K562 (cell line): ENCODE measurements at regions not wholly inside any gene's neighbourhood (a gene's known extent, or its start where the extent isn't known, plus 50 kb on each side); places are given as distances from the start of the nearest gene placed in this dataset.

Experiments
- ATAC-seq: fragments of 200-7000 bp; cut with Tn5 transposase; 3 replicates; pipeline ENCODE4 v1.9.1; 2020; ENCODE audit warnings: moderate library complexity
- BruUV-seq: library from RNA; stranded (reverse); fragments of 400-500 nt; replicated peaks from 2 replicates; lab custom pipeline; 2021; lab: Mats Ljungman, UMichigan
- CTCF ChIA-PET: fragments of 300-600 bp; formaldehyde crosslinking; extraction: SDS; loops from one replicate; lab custom pipeline; 2021; ENCODE audit warnings: low intra/inter-chr PET ratio; lab: Yijun Ruan, JAX
- POLR2A ChIA-PET: fragments of 300-600, 350-650 bp; sonication (Branson Sonifier 250); formaldehyde crosslinking; extraction: SDS; loops from one replicate; lab custom pipeline; 2021; ENCODE audit warnings: antibody characterized with exemption, inconsistent platforms; lab: Yijun Ruan, JAX
- DNase-seq, 4 experiments: peaks; one replicate each; pipeline versions ENCODE4 v3.0.0 to v3.0.0-alpha.2; 2011 to 2018; ENCODE audit warnings: low spot score in 3 of 4, mixed read lengths in 3 of 4; ENCODE audit errors: extremely low read depth in 1 of 4
- FAIRE-seq: peaks from 2 replicates; lab custom pipeline; 2011; peaks lifted over from hg19 to GRCh38; lab: Jason Lieb, UNC
- H2AFZ ChIP-seq: 2 replicates; pipeline ENCODE4 v1.6.0; 2011; ENCODE audit warnings: low read depth, low read length, control low read depth, inconsistent platforms
- H3K27ac ChIP-seq: fragments of 200-600 bp; 3 replicates; pipeline ENCODE4 v1.8.0; 2011; ENCODE audit warnings: low read depth, mild to moderate bottlenecking, control low read depth, inconsistent platforms, low read length, moderate library complexity, mixed read lengths; ENCODE audit errors: extremely low read depth
- H3K27me3 ChIP-seq, 2 experiments: fragments of 300-600 bp in 1 of 2; 2 replicates in 1 of 2; 3 replicates in 1 of 2; pipeline versions ENCODE4 v1.6.0 to v1.8.0; 2011; ENCODE audit warnings: inconsistent platforms in 2 of 2, low read length in 2 of 2, mild to moderate bottlenecking in 1 of 2, mixed read lengths in 1 of 2, moderate library complexity in 1 of 2; ENCODE audit not compliant: control insufficient read depth in 2 of 2, insufficient read depth in 2 of 2
- H3K36me3 ChIP-seq: fragments of 300-600 bp; 3 replicates; pipeline ENCODE4 v1.8.0; 2011; ENCODE audit warnings: mild to moderate bottlenecking, low read length, inconsistent platforms; ENCODE audit not compliant: control insufficient read depth, insufficient read depth
- H3K4me1 ChIP-seq, 2 experiments: fragments of 200-600 bp in 1 of 2; replicated peaks in 1 of 2; 2 replicates in 1 of 2; 3 replicates in 1 of 2; pipeline versions ENCODE4 v1.5.1 to v1.8.0; 2011; ENCODE audit warnings: inconsistent platforms in 2 of 2, low read length in 2 of 2, mild to moderate bottlenecking in 1 of 2, mixed read lengths in 1 of 2, moderate library complexity in 1 of 2; ENCODE audit not compliant: control insufficient read depth in 2 of 2, insufficient read depth in 2 of 2
- H3K4me2 ChIP-seq: 2 replicates; pipeline ENCODE4 v1.6.1; 2011; ENCODE audit warnings: low read length, control low read depth, inconsistent platforms, mixed read lengths; ENCODE audit not compliant: insufficient read depth
- H3K4me3 ChIP-seq: fragments of 200-600 bp; sonication (generic), shearing (Covaris generic); 2 replicates; pipeline ENCODE4 v1.5.1; 2016; ENCODE audit warnings: control low read depth, inconsistent platforms
- H3K79me2 ChIP-seq: fragments of 200-600 bp; 3 replicates; pipeline ENCODE4 v1.8.0; 2011; ENCODE audit warnings: low read length, inconsistent platforms; ENCODE audit not compliant: control insufficient read depth, insufficient read depth
- H3K9ac ChIP-seq, 2 experiments: 2 replicates each; pipeline versions ENCODE4 v1.6.0 to v1.6.1; 2011; ENCODE audit warnings: low read depth in 2 of 2, low read length in 2 of 2, control low read depth in 1 of 2, inconsistent platforms in 1 of 2, mild to moderate bottlenecking in 1 of 2, mixed read lengths in 1 of 2; ENCODE audit not compliant: insufficient read depth in 1 of 2
- H3K9me1 ChIP-seq: one replicate; pipeline ENCODE4 v1.6.0; 2011; ENCODE audit warnings: inconsistent platforms, mild to moderate bottlenecking, low read length, moderate library complexity; ENCODE audit not compliant: control insufficient read depth, insufficient read depth
- H3K9me3 ChIP-seq: replicated peaks from 2 replicates; pipeline ENCODE4 v1.5.1; 2011; ENCODE audit warnings: low read depth, low read length, inconsistent platforms; ENCODE audit not compliant: control insufficient read depth, insufficient read depth
- H4K20me1 ChIP-seq: replicated peaks from 2 replicates; pipeline ENCODE4 v1.6.1; 2011; ENCODE audit warnings: low read length, inconsistent platforms, mixed read lengths; ENCODE audit not compliant: control insufficient read depth, insufficient read depth
- BRF1 ChIP-seq: IDR thresholded peaks from 3 replicates; pipeline ENCODE4 v1.6.1; 2011; ENCODE audit warnings: borderline replicate concordance, mild to moderate bottlenecking; ENCODE audit not compliant: insufficient read length; ENCODE audit errors: extremely low read depth
- HMBOX1 ChIP-seq: sonication (generic); IDR thresholded peaks from 2 replicates; pipeline ENCODE4 v1.6.1; 2016
- NFYB ChIP-seq: IDR thresholded peaks from 2 replicates; pipeline ENCODE4 v1.6.1; 2011; ENCODE audit warnings: mild to moderate bottlenecking, moderate library complexity; ENCODE audit not compliant: insufficient read length; ENCODE audit errors: extremely low read depth
- POLR2AphosphoS2 ChIP-seq: IDR thresholded peaks from 2 replicates; pipeline ENCODE4 v1.6.1; 2012; ENCODE audit warnings: low read length, improper control_type of control experiment
- WGBS: fragments of 100-300 bp; shearing (Covaris generic); methylation state at CpG from one replicate; pipeline ENCODE4 v1.1.6; 2016; ENCODE audit warnings: low coverage, mixed read lengths; ENCODE audit not compliant: insufficient coverage; ENCODE audit errors: missing lambda C conversion rate; 5-methylcytosine and 5-hydroxymethylcytosine counted together
- in situ Hi-C: fragments of 300-500 bp; cut with MboI; formaldehyde crosslinking; loops from 4 replicates; pipeline ENCODE4 v1.15.0; 2018; ENCODE audit warnings: inconsistent platforms, mixed read lengths
- intact Hi-C: fragments of 100-400 bp; cut with micrococcal nuclease; formaldehyde crosslinking; loops from 2 replicates; pipeline ENCODE4 v1.14.2; 2022

DNA sequence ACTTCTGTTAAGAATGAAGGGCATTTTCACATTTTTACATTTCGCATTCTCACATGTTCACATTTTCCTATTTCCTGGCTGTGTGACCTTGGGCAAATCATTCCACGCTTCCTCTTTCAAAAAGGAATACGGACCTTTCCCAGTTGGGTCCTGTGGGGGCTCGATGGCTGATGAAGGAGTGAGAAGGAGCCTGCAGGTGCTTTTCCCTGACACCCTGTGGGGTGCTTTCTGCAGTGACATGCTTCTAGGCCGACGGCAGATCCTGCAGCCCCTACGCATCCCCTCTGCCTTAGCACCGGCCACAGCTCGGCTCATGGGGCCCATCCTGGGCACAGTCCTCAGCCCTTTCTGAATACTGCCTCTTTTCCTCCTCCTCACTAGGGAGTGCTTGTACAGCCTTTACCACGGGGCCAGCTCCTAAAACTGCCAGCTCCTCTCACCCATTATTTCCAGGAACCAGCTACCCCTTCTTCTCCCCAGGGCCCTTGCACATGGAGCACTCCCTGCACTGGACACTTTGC lies 91.0 kb downstream of the FOXL1 start:
- Histone ChIP-seq H3K4me1 (peaks cover 6 to 11% of the 10 kb centered on the region in 2 experiments), H3K9me3 (no peaks in the 10 kb centered on the region), H3K4me2 (no peak overlapping the region), H4K20me1 (no peaks in the 10 kb centered on the region; the same call in 1 of the 2 replicates), H2AFZ (no peak overlapping the region), H3K9me1 (no peaks in the 10 kb centered on the region), H3K4me3 (no peak overlapping the region), H3K79me2 (no peaks in the 10 kb centered on the region), H3K27me3 (peaks cover 16 to 42% of the 10 kb centered on the region in 2 experiments; a peak in 4 of 5 replicates), H3K9ac (no peak overlapping the region), H3K27ac (no peak overlapping the region), H3K36me3 (no peaks in the 10 kb centered on the region)
- intact Hi-C loops = no loop called here
- 10% methylated on average over 10 of the region's 10 CpGs for WGBS
- BruUV-seq = no TSS peak
- POLR2A ChIA-PET = no interaction called here
- TF ChIP-seq HMBOX1 (no peak), POLR2AphosphoS2 (no peak), BRF1 (no peak), NFYB (no peak)
- CTCF ChIA-PET = no interaction called here
- DNase-seq = no peak
- in situ Hi-C loops = no loop called here
- no peak for ATAC-seq
- no peak for FAIRE-seq
